GM12864 (cell line): ENCODE measurements at regions not wholly inside any gene's neighbourhood (a gene's known extent, or its start where the extent isn't known, plus 50 kb on each side); places are given as distances from the start of the nearest gene placed in this dataset.

Experiments used
- DNase-seq: peaks from one replicate; pipeline ENCODE4 v3.0.0-alpha.2; 2011; ENCODE audit warnings: low read depth
- H3K4me3 ChIP-seq: 2 replicates; pipeline ENCODE4 v1.5.1; 2011; ENCODE audit warnings: mild to moderate bottlenecking, low read depth, low read length, control low read depth
- CTCF ChIP-seq: IDR thresholded peaks from 2 replicates; pipeline ENCODE4 v1.5.1; 2011; ENCODE audit warnings: low read depth, mild to moderate bottlenecking, moderate library complexity, low read length, control low read depth, inconsistent platforms; ENCODE audit errors: missing control alignments

GRCh38 chr9:90365666-90366065 lies 277.0 kb downstream of the DIRAS2 start:
- TF ChIP-seq CTCF = no peak
- DNase-seq = no peak
- H3K4me3 ChIP-seq = no peak overlapping the region

GRCh38 chr9:90368241-90368640 lies 274.4 kb downstream of the DIRAS2 start:
- TF ChIP-seq CTCF = no peak
- no peak for DNase-seq
- no peak overlapping the region for H3K4me3 ChIP-seq

GRCh38 chr9:90368928-90369327 lies 273.7 kb downstream of the DIRAS2 start:
- H3K4me3 ChIP-seq = no peak overlapping the region
- DNase-seq = no peak
- no peak for TF ChIP-seq CTCF

GRCh38 chr9:90379771-90380170 lies 262.9 kb downstream of the DIRAS2 start:
- no peak overlapping the region for H3K4me3 ChIP-seq
- no peak for TF ChIP-seq CTCF
- no peak for DNase-seq

GRCh38 chr9:90385146-90385545 lies 257.5 kb downstream of the DIRAS2 start:
- H3K4me3 ChIP-seq = no peak overlapping the region
- no peak for DNase-seq
- TF ChIP-seq CTCF = no peak

GRCh38 chr9:90393365-90394152 lies 249.1 kb downstream of the DIRAS2 start:
- H3K4me3 ChIP-seq = no peak overlapping the region
- no peak for TF ChIP-seq CTCF
- DNase-seq = no peak

GRCh38 chr9:90394871-90395270 lies 247.8 kb downstream of the DIRAS2 start:
- no peak overlapping the region for H3K4me3 ChIP-seq
- DNase-seq = no peak
- no peak for TF ChIP-seq CTCF
